Loucy (cell line): ENCODE measurements at regions not wholly inside any gene's neighbourhood (a gene's known extent, or its start where the extent isn't known, plus 50 kb on each side); places are given as distances from the start of the nearest gene placed in this dataset.

Experiments
- CTCF ChIP-seq: fragments of 200-600 bp; sonication (generic); conservative IDR thresholded peaks from 2 replicates; pipeline ENCODE4 v1.5.1; 2014; ENCODE audit warnings: mild to moderate bottlenecking, antibody characterized with exemption, low read length
- EZH2phosphoT487 ChIP-seq: fragments of 200-600 bp; IDR thresholded peaks from 2 replicates; pipeline ENCODE4 v1.6.1; 2018; ENCODE audit warnings: antibody characterized with exemption, mild to moderate bottlenecking, moderate library complexity, borderline replicate concordance

GRCh38 chr12:13697973-13698372, 283.4 kb downstream of the GRIN2B start:
- TF ChIP-seq CTCF (no peak), EZH2phosphoT487 (no peak)
